ENCODE measurements at regions not wholly inside any gene's neighbourhood (a gene's known extent, or its start where the extent isn't known, plus 50 kb on each side); places are given as distances from the start of the nearest gene placed in this dataset.

GRCh38 chr4:159922119-159922518 is 819.2 kb downstream of the RAPGEF2 start:
- ChIA-PET CTCF (no interaction called here), POLR2A (no interaction called here)
- Histone ChIP-seq H2AFZ (ENCODE audit: insufficient read depth, low read depth, low read length, poor library complexity, severe bottlenecking) (no peak overlapping the region), H3K36me3 (replicated peaks in 1 of 2; ENCODE audit: control extremely low read depth in 1 of 2, control insufficient read depth in 1 of 2, extremely low read depth in 1 of 2, insufficient read depth in 2 of 2, low read length in 1 of 2) (no peaks in the 10 kb centered on the region), H3K4me2 (replicated peaks; ENCODE audit: low read depth, low read length, poor library complexity, severe bottlenecking) (no peak overlapping the region), H3K27me3 (replicated peaks in 1 of 4; ENCODE audit: control extremely low read depth in 1 of 4, control insufficient read depth in 3 of 4, insufficient read depth in 4 of 4, low read length in 3 of 4) (no peaks in the 10 kb centered on the region), H3K27ac (ENCODE audit: low read length in 2 of 2) (no peak overlapping the region), H3K4me1 (ENCODE audit: control insufficient read depth in 2 of 2, insufficient read depth in 2 of 2, low read length in 2 of 2) (no peaks in the 10 kb centered on the region), H3K79me2 (ENCODE audit: control insufficient read depth, insufficient read depth, low read length) (no peaks in the 10 kb centered on the region), H3K9me3 (ENCODE audit: control extremely low read depth in 1 of 3, control insufficient read depth in 2 of 3, insufficient read depth in 1 of 3, low read length in 2 of 3) (peaks cover 5 to 18% (median 7%) of the 10 kb centered on the region in 3 donors), H3K4me3 (ENCODE audit: control extremely low read depth in 1 of 5, extremely low read depth in 1 of 5, insufficient read depth in 1 of 5, low read depth in 2 of 5, low read length in 4 of 5) (no peak overlapping the region), H4K20me1 (ENCODE audit: control insufficient read depth, insufficient read depth, low read length, poor library complexity, severe bottlenecking) (no peaks in the 10 kb centered on the region), H3K9ac (ENCODE audit: low read length) (no peak overlapping the region)
- TF ChIP-seq CTCF (IDR thresholded peaks at IDR 0.05) (no peak), EZH2 (IDR thresholded peaks at IDR 0.05; ENCODE audit: borderline replicate concordance, insufficient read depth, low read depth, low read length, poor library complexity, severe bottlenecking) (no peak)
- no peaks in the 10 kb centered on the region for H3K4me1 Mint-ChIP-seq
- DNase-seq, result no peak
- intact Hi-C loops (cut with micrococcal nuclease), result no loop called here
- H3K27ac Mint-ChIP-seq, result no peak overlapping the region
- no CpG with 5 or more reads among the region's 1 CpG for WGBS (ENCODE audit: insufficient coverage)
- no peak for ATAC-seq (ENCODE audit: low read depth)
- H3K9me3 Mint-ChIP-seq (ENCODE audit: insufficient read depth), result no peaks in the 10 kb centered on the region
- no peak overlapping the region for H3K4me3 Mint-ChIP-seq
- H3K27me3 Mint-ChIP-seq, result no peaks in the 10 kb centered on the region

GRCh38 chr4:159925770-159926169 is 822.9 kb downstream of the RAPGEF2 start:
- H3K27ac Mint-ChIP-seq, result no peak overlapping the region

More at GRCh38 chr4:159925770-159926169, 822.9 kb downstream of the RAPGEF2 start:
- H4K20me1 ChIP-seq (ENCODE audit: control insufficient read depth, insufficient read depth, low read length, poor library complexity, severe bottlenecking), result no peaks in the 10 kb centered on the region
- Mint-ChIP-seq H3K27me3 (no peaks in the 10 kb centered on the region), H3K4me3 (no peak overlapping the region), H3K9me3 (ENCODE audit: insufficient read depth) (peaks cover 3% of the 10 kb centered on the region), H3K4me1 (no peaks in the 10 kb centered on the region)
- no peaks in the 10 kb centered on the region for H3K27me3 ChIP-seq (replicated peaks in 1 of 4; ENCODE audit: control extremely low read depth in 1 of 4, control insufficient read depth in 3 of 4, insufficient read depth in 4 of 4, low read length in 3 of 4)
- H3K9ac ChIP-seq (ENCODE audit: low read length), result no peak overlapping the region
- peaks cover 6 to 18% (median 11%) of the 10 kb centered on the region in 3 donors for H3K9me3 ChIP-seq (ENCODE audit: control extremely low read depth in 1 of 3, control insufficient read depth in 2 of 3, insufficient read depth in 1 of 3, low read length in 2 of 3)
- H2AFZ ChIP-seq (ENCODE audit: insufficient read depth, low read depth, low read length, poor library complexity, severe bottlenecking), result no peak overlapping the region
- ChIA-PET CTCF (no interaction called here), POLR2A (no interaction called here)
- WGBS (ENCODE audit: insufficient coverage), result 100% methylated on average over 3 of the region's 3 CpGs
- intact Hi-C loops (cut with micrococcal nuclease), result no loop called here
- no peaks in the 10 kb centered on the region for H3K36me3 ChIP-seq (replicated peaks in 1 of 2; ENCODE audit: control extremely low read depth in 1 of 2, control insufficient read depth in 1 of 2, extremely low read depth in 1 of 2, insufficient read depth in 2 of 2, low read length in 1 of 2)
- no peak overlapping the region for H3K4me2 ChIP-seq (replicated peaks; ENCODE audit: low read depth, low read length, poor library complexity, severe bottlenecking)
- ATAC-seq (ENCODE audit: low read depth) (no peak), DNase-seq (no peak)
- H3K79me2 ChIP-seq (ENCODE audit: control insufficient read depth, insufficient read depth, low read length), result no peaks in the 10 kb centered on the region
- H3K27ac ChIP-seq (ENCODE audit: low read length in 2 of 2), result no peak overlapping the region
- TF ChIP-seq CTCF (IDR thresholded peaks at IDR 0.05), result no peak
- TF ChIP-seq EZH2 (IDR thresholded peaks at IDR 0.05; ENCODE audit: borderline replicate concordance, insufficient read depth, low read depth, low read length, poor library complexity, severe bottlenecking), result no peak
- H3K4me3 ChIP-seq (ENCODE audit: control extremely low read depth in 1 of 5, extremely low read depth in 1 of 5, insufficient read depth in 1 of 5, low read depth in 2 of 5, low read length in 4 of 5), result no peak overlapping the region
- no peaks in the 10 kb centered on the region for H3K4me1 ChIP-seq (ENCODE audit: control insufficient read depth in 2 of 2, insufficient read depth in 2 of 2, low read length in 2 of 2)

Data from B cell (primary cell).